KMS-11 (cell line): ENCODE measurements at regions not wholly inside any gene's neighbourhood (a gene's known extent, or its start where the extent isn't known, plus 50 kb on each side); places are given as distances from the start of the nearest gene placed in this dataset.

Experiments used
- H2AFZ ChIP-seq: fragments of 200-600 bp; sonication (generic); 2 replicates; pipeline ENCODE4 v1.6.1; 2016; ENCODE audit warnings: antibody characterized with exemption, mixed run types, low read depth
- H3K27ac ChIP-seq: fragments of 200-600 bp; sonication (generic); 2 replicates; pipeline ENCODE4 v1.6.1; 2016; ENCODE audit warnings: mild to moderate bottlenecking, mixed run types
- H3K27me3 ChIP-seq: fragments of 200-600 bp; sonication (generic); 2 replicates; pipeline ENCODE4 v1.6.1; 2017; ENCODE audit warnings: mild to moderate bottlenecking, low read depth, mixed run types, moderate library complexity; ENCODE audit not compliant: insufficient read depth
- H3K36me3 ChIP-seq: fragments of 200-600 bp; sonication (generic); 2 replicates; pipeline ENCODE4 v1.6.1; 2017; ENCODE audit warnings: mild to moderate bottlenecking, mixed run types; ENCODE audit not compliant: insufficient read depth
- H3K4me1 ChIP-seq: fragments of 200-600 bp; sonication (generic); 2 replicates; pipeline ENCODE4 v1.6.1; 2016; ENCODE audit warnings: mild to moderate bottlenecking, low read depth, mixed run types; ENCODE audit not compliant: poor library complexity, severe bottlenecking
- H3K4me2 ChIP-seq: fragments of 200-600 bp; sonication (generic); 2 replicates; pipeline ENCODE4 v1.7.0; 2016; ENCODE audit warnings: mild to moderate bottlenecking, mixed run types
- H3K4me3 ChIP-seq: fragments of 200-600 bp; sonication (generic); IDR thresholded peaks from 2 replicates; pipeline ENCODE4 v1.6.1; 2017; ENCODE audit warnings: low read depth, low read length, mixed read lengths; ENCODE audit not compliant: insufficient read depth
- H3K79me2 ChIP-seq: fragments of 200-600 bp; sonication (generic); 2 replicates; pipeline ENCODE4 v1.6.1; 2016; ENCODE audit warnings: low read depth, mixed run types; ENCODE audit not compliant: insufficient read depth
- H3K9ac ChIP-seq: fragments of 200-600 bp; sonication (generic); 2 replicates; pipeline ENCODE4 v1.6.1; 2016; ENCODE audit warnings: mild to moderate bottlenecking, mixed run types
- H4K20me1 ChIP-seq: fragments of 200-600 bp; sonication (generic); 2 replicates; pipeline ENCODE4 v1.6.1; 2016; ENCODE audit warnings: mild to moderate bottlenecking, mixed run types; ENCODE audit not compliant: insufficient read depth
- CTCF ChIP-seq: fragments of 200-600 bp; sonication (generic); conservative IDR thresholded peaks from 2 replicates; pipeline ENCODE4 v1.6.1; 2017; ENCODE audit warnings: low read depth, mild to moderate bottlenecking, antibody characterized with exemption, low read length, moderate library complexity, mixed read lengths

- Histone ChIP-seq H4K20me1 (no peaks in the 10 kb centered on the region), H3K9ac (no peak overlapping the region), H3K4me1 (no peaks in the 10 kb centered on the region), H3K79me2 (no peaks in the 10 kb centered on the region), H2AFZ (no peak overlapping the region), H3K4me3 (no peak overlapping the region), H3K27ac (no peak overlapping the region), H3K36me3 (no peaks in the 10 kb centered on the region), H3K4me2 (no peak overlapping the region), H3K27me3 (no peaks in the 10 kb centered on the region)
- TF ChIP-seq CTCF = no peak
Observed at GRCh38 chr5:88934439-88934838, 51.5 kb upstream of the MEF2C start.
